Hepatocyte (in vitro differentiated cells): ENCODE measurements at regions not wholly inside any gene's neighbourhood (a gene's known extent, or its start where the extent isn't known, plus 50 kb on each side); places are given as distances from the start of the nearest gene placed in this dataset.

ENCODE experiments used
- EZH2phosphoT487 ChIP-seq: fragments of 200-600 bp; sonication (generic); IDR thresholded peaks from one replicate; pipeline ENCODE4 v1.6.1; 2018; ENCODE audit warnings: antibody characterized with exemption, mild to moderate bottlenecking, low read depth, moderate library complexity; ENCODE audit not compliant: unreplicated experiment, severe bottlenecking
- TF ChIP-seq, protein P1 (sequence below): fragments of 200-600 bp; sonication (generic); IDR thresholded peaks from 2 replicates; pipeline ENCODE4 v1.5.1; 2016; ENCODE audit warnings: antibody characterized with exemption, mild to moderate bottlenecking; ENCODE audit not compliant: poor library complexity

DNA sequence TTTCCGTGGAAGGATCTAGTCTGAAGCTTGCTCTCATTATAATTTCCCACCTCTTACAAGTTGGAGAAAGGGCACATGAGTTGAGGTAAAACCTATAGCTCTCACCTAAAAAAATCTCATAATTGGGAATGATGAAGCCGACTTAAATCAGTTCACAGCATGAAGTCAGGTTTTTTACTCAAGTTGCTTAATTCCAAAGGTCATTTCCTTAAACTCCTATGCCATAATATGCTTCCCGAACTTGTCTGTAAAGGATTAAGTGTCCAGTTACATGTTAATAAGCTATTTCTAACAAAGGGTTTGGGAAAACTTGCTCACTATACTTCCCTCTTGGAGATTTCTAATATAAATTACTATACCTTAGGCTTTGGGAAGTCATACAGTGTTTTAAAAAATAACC, 481.2 kb downstream of the NUP35 start:
- TF ChIP-seq, protein P1, sequence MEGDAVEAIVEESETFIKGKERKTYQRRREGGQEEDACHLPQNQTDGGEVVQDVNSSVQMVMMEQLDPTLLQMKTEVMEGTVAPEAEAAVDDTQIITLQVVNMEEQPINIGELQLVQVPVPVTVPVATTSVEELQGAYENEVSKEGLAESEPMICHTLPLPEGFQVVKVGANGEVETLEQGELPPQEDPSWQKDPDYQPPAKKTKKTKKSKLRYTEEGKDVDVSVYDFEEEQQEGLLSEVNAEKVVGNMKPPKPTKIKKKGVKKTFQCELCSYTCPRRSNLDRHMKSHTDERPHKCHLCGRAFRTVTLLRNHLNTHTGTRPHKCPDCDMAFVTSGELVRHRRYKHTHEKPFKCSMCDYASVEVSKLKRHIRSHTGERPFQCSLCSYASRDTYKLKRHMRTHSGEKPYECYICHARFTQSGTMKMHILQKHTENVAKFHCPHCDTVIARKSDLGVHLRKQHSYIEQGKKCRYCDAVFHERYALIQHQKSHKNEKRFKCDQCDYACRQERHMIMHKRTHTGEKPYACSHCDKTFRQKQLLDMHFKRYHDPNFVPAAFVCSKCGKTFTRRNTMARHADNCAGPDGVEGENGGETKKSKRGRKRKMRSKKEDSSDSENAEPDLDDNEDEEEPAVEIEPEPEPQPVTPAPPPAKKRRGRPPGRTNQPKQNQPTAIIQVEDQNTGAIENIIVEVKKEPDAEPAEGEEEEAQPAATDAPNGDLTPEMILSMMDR = no peak
- no peak for TF ChIP-seq EZH2phosphoT487
